ENCODE measurements at regions not wholly inside any gene's neighbourhood (a gene's known extent, or its start where the extent isn't known, plus 50 kb on each side); places are given as distances from the start of the nearest gene placed in this dataset.
A peak's percentile ranks its signal among the peaks of the same experiment; 100 is the strongest.

DNA sequence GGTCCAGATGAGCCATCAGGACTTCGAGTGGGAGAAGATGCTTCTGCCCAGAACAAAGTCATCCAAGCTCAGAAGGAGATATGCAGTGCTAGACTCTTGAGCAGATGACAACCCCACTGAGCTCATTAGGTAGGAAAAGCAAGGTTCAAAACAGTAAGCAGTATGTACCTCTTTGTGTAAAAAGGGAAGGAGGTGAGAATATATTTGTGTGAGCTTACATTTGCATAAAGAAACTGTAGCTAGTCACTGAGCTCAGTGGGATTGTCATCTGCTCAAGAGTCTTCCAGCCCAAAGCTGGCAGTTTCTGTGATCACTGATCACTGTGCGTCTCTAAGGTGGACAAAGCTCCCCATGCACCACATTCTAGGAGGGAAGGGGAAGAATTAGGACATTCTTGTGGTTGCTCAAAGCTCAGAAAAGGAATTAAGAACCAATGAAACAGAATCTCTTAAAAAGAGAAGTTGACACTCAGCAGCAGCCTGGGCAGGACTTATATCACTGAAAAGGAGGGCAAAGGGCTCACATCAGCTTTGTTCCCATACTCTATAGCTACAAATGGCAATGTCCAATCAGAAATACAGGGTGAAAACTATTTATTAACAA lies 90.0 kb upstream of the MAFB start:
- DNase-seq (no peak), ATAC-seq (ENCODE audit: low read depth in 2 of 2) (no peak)
- peaks cover 0 to 3% (median 0%) of the 10 kb centered on the region in 4 donors for H3K4me1 Mint-ChIP-seq
- H3K27me3 Mint-ChIP-seq = no peaks in the 10 kb centered on the region
- Histone ChIP-seq H3K4me1 (ENCODE audit: control insufficient read depth, insufficient read depth, low read length, poor library complexity, severe bottlenecking) (no peaks in the 10 kb centered on the region), H3K27me3 (ENCODE audit: control insufficient read depth, insufficient read depth, low read length) (no peaks in the 10 kb centered on the region), H3K9me3 (ENCODE audit: control insufficient read depth in 2 of 2, low read length in 2 of 2) (no peaks in the 10 kb centered on the region), H3K27ac (ENCODE audit: insufficient read depth, low read length, poor library complexity, severe bottlenecking) (no peak overlapping the region), H3K4me3 (ENCODE audit: low read depth, low read length) (no peak overlapping the region), H3K36me3 (ENCODE audit: control insufficient read depth, insufficient read depth, low read length) (no peaks in the 10 kb centered on the region)
- peaks cover 0 to 1% (median 0%) of the 10 kb centered on the region in 7 donors for H3K9me3 Mint-ChIP-seq
- H3K36me3 Mint-ChIP-seq = no peaks in the 10 kb centered on the region
- H3K27ac Mint-ChIP-seq = no peak overlapping the region
- no peak overlapping the region for H3K4me3 Mint-ChIP-seq

DNA sequence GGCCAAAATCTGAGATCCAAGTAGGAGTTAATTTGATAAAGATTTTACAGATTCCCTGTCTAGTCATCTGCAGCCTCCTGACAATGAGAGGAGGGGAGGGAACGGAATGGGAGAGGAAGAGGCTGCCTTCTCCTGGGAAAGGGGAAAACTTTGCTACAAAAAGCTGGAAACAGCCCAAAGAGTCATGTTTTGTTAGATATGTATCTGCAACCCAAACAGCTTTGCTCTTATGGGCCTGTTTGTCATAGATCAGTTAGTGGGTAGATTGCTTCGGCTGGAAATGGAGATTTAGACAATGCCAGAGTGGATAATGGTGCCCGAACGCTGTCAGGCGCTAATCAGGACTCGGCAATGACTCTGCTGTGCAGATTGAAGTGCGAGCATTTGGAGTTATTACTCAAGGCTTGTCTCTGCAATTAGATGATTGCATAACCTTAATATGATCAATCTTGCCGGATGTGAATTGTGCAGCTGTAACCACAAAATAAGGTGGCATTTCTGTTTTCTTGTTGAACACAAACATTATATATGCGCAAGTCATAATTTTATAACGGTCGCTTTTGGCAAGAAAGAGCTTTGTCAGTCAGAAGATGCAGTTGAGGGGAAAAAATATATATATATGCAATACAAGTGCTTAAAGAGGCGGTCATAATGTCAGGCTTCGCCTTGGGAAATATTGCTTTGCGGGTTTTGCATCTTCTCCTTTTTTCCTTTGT lies 92.4 kb upstream of the MAFB start:
- H3K4me1 Mint-ChIP-seq = no peaks in the 10 kb centered on the region

DNA sequence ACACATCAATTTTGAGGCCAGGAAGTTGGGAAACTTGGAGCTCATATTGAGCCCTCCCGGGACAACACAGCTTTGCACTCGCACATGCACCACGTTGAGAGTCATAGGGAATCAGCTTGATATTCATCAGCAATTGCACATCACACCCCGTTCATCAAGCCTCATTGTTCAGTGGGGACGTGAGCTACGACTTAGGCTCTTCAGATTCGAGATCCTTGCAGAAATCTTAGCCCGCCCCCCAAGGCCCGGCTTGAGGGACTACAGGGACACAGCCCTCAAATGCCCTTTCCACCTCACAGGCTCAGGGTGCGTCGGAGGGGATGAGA lies 93.0 kb upstream of the MAFB start:
- ATAC-seq (ENCODE audit: low read depth in 2 of 2) = no peak
- Mint-ChIP-seq H3K27ac (no peak overlapping the region), H3K9me3 (peaks cover 0 to 1% (median 0%) of the 10 kb centered on the region in 7 donors), H3K36me3 (no peaks in the 10 kb centered on the region), H3K4me1 (no peaks in the 10 kb centered on the region), H3K4me3 (no peak overlapping the region), H3K27me3 (no peaks in the 10 kb centered on the region)
- Histone ChIP-seq H3K27ac (ENCODE audit: insufficient read depth, low read length, poor library complexity, severe bottlenecking) (no peak overlapping the region), H3K36me3 (ENCODE audit: control insufficient read depth, insufficient read depth, low read length) (no peaks in the 10 kb centered on the region), H3K4me1 (ENCODE audit: control insufficient read depth, insufficient read depth, low read length, poor library complexity, severe bottlenecking) (no peaks in the 10 kb centered on the region), H3K27me3 (ENCODE audit: control insufficient read depth, insufficient read depth, low read length) (no peaks in the 10 kb centered on the region), H3K9me3 (ENCODE audit: control insufficient read depth in 2 of 2, low read length in 2 of 2) (no peaks in the 10 kb centered on the region), H3K4me3 (ENCODE audit: low read depth, low read length) (no peak overlapping the region)
- no peak for DNase-seq

More for the DNA sequence above, 92.4 kb upstream of the MAFB start:
- Mint-ChIP-seq H3K4me3 (no peak overlapping the region), H3K9me3 (peaks cover 0 to 1% (median 0%) of the 10 kb centered on the region in 7 donors), H3K27ac (no peak overlapping the region), H3K27me3 (no peaks in the 10 kb centered on the region), H3K36me3 (no peaks in the 10 kb centered on the region)
- Histone ChIP-seq H3K27ac (ENCODE audit: insufficient read depth, low read length, poor library complexity, severe bottlenecking) (no peak overlapping the region), H3K27me3 (ENCODE audit: control insufficient read depth, insufficient read depth, low read length) (no peaks in the 10 kb centered on the region), H3K4me1 (ENCODE audit: control insufficient read depth, insufficient read depth, low read length, poor library complexity, severe bottlenecking) (no peaks in the 10 kb centered on the region), H3K9me3 (ENCODE audit: control insufficient read depth in 2 of 2, low read length in 2 of 2) (no peaks in the 10 kb centered on the region), H3K36me3 (ENCODE audit: control insufficient read depth, insufficient read depth, low read length) (no peaks in the 10 kb centered on the region), H3K4me3 (ENCODE audit: low read depth, low read length) (no peak overlapping the region)
- DNase-seq (no peak), ATAC-seq (ENCODE audit: low read depth in 2 of 2) (no peak)

DNA sequence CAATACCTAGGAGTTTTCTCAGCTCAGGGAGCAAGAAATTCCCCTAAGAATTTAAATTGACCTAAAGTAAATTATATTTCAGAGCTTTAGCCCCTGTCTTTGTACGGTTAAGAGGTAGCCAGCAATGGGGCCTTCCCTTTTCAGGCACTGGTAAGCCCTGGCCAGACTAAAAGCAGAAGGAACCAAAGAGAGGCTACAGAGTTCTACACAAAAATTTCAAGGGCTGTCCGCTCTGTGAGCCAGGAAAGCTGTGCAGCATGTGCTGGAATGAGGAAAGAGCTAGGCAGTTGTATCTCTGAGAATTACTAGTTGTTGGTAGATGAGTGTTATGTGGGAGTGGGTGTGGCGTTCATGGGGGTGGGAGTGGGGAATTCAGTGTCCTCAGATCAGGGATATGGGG lies 96.3 kb upstream of the MAFB start:
- Mint-ChIP-seq H3K4me1 (no peaks in the 10 kb centered on the region), H3K27me3 (peaks cover 2% of the 10 kb centered on the region), H3K36me3 (no peaks in the 10 kb centered on the region), H3K27ac (no peak overlapping the region), H3K4me3 (no peak overlapping the region), H3K9me3 (no peaks in the 10 kb centered on the region)
- no peak overlapping the region for H3K4me3 ChIP-seq (ENCODE audit: low read depth, low read length)
- DNase-seq (no peak), ATAC-seq (ENCODE audit: low read depth in 2 of 2) (no peak)
- no peaks in the 10 kb centered on the region for H3K36me3 ChIP-seq (ENCODE audit: control insufficient read depth, insufficient read depth, low read length)
- no peaks in the 10 kb centered on the region for H3K27me3 ChIP-seq (ENCODE audit: control insufficient read depth, insufficient read depth, low read length)
- no peaks in the 10 kb centered on the region for H3K9me3 ChIP-seq (ENCODE audit: control insufficient read depth in 2 of 2, low read length in 2 of 2)
- no peaks in the 10 kb centered on the region for H3K4me1 ChIP-seq (ENCODE audit: control insufficient read depth, insufficient read depth, low read length, poor library complexity, severe bottlenecking)
- no peak overlapping the region for H3K27ac ChIP-seq (ENCODE audit: insufficient read depth, low read length, poor library complexity, severe bottlenecking)

DNA sequence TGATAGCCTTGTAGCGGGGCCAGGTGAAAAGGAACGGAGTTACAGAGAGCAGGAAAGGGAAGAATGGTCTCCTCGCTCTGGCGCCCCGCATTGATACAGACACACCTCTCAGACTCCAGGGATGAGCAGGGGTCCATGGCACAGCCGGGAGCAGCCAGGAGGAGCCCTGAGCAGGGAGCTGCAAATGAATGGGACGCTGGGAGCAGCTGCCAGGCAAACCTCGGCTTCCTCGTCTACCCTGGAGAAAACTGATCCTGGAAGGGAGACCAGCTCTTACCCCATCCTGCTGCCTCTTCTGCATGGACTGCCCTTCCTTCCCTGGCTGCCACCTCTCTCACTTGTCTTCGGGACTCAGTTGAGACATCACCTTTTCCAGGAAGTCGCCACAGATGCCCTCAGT lies 97.3 kb upstream of the MAFB start:
- no peaks in the 10 kb centered on the region for H3K9me3 Mint-ChIP-seq
- no peak overlapping the region for H3K27ac ChIP-seq (ENCODE audit: insufficient read depth, low read length, poor library complexity, severe bottlenecking)
- H3K36me3 ChIP-seq (ENCODE audit: control insufficient read depth, insufficient read depth, low read length) = no peaks in the 10 kb centered on the region
- ATAC-seq (ENCODE audit: low read depth in 2 of 2) (no peak), DNase-seq (no peak)
- H3K4me3 Mint-ChIP-seq = no peak overlapping the region
- no peaks in the 10 kb centered on the region for H3K4me1 Mint-ChIP-seq
- H3K36me3 Mint-ChIP-seq = no peaks in the 10 kb centered on the region
- H3K27me3 Mint-ChIP-seq = peaks cover 4% of the 10 kb centered on the region
- no peak overlapping the region for H3K27ac Mint-ChIP-seq
- no peaks in the 10 kb centered on the region for H3K4me1 ChIP-seq (ENCODE audit: control insufficient read depth, insufficient read depth, low read length, poor library complexity, severe bottlenecking)
- no peak overlapping the region for H3K4me3 ChIP-seq (ENCODE audit: low read depth, low read length)
- no peaks in the 10 kb centered on the region for H3K27me3 ChIP-seq (ENCODE audit: control insufficient read depth, insufficient read depth, low read length)
- H3K9me3 ChIP-seq (ENCODE audit: control insufficient read depth in 2 of 2, low read length in 2 of 2) = no peaks in the 10 kb centered on the region

DNA sequence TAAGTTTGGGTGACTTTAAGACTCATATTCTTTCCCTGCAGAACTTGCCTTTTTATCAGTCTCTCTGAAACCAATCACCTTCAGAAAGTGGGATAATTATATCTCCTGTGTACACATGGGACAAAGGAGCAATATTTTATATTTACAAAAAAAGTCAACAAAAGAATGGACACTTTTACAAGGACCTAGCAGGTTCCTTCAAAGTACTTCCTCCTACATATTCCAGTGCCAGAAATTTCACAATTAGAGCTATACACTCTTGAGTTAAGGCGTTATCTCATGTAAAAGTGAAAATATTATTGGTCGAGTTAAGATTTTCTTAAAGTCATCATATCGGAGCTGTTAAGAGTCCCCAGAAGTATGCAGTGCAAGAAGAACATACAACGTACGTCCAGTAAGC lies 98.9 kb upstream of the MAFB start:
- Mint-ChIP-seq H3K9me3 (peaks cover 0 to 2% (median 0%) of the 10 kb centered on the region in 7 donors), H3K27ac (no peak overlapping the region), H3K27me3 (peaks cover 4% of the 10 kb centered on the region), H3K4me3 (no peak overlapping the region), H3K4me1 (no peaks in the 10 kb centered on the region), H3K36me3 (no peaks in the 10 kb centered on the region)
- Histone ChIP-seq H3K9me3 (ENCODE audit: control insufficient read depth in 2 of 2, low read length in 2 of 2) (no peaks in the 10 kb centered on the region), H3K27me3 (ENCODE audit: control insufficient read depth, insufficient read depth, low read length) (peaks cover 8% of the 10 kb centered on the region), H3K27ac (ENCODE audit: insufficient read depth, low read length, poor library complexity, severe bottlenecking) (no peak overlapping the region), H3K4me1 (ENCODE audit: control insufficient read depth, insufficient read depth, low read length, poor library complexity, severe bottlenecking) (no peaks in the 10 kb centered on the region), H3K4me3 (ENCODE audit: low read depth, low read length) (no peak overlapping the region), H3K36me3 (ENCODE audit: control insufficient read depth, insufficient read depth, low read length) (no peaks in the 10 kb centered on the region)
- ATAC-seq (ENCODE audit: low read depth in 2 of 2) = no peak
- DNase-seq = no peak

DNA sequence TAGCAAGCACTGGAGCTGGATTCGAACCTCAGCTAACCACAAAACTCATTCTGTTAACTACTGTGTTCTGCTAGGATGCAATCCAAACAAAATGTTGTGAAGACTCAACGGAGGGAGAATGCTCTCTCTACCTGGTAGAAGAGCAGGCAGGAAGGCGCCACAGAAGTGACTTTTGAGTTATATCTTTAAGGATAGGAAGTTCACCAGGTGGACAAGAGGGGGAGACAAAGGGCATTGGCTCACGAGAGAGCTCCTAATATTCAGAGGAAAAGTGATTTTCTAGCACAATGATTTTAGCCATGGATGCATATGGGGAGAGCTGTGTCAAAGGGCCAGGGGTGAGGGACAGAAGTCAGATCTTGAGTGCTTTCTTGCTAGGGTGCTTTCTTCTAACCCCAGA lies 108.4 kb upstream of the MAFB start:
- peak in 1 of 3 donors; percentile 2 for DNase-seq
- no peak overlapping the region for H3K4me3 ChIP-seq (ENCODE audit: low read depth, low read length)
- H3K9me3 ChIP-seq (ENCODE audit: control insufficient read depth in 2 of 2, low read length in 2 of 2) = no peaks in the 10 kb centered on the region
- Mint-ChIP-seq H3K36me3 (no peaks in the 10 kb centered on the region), H3K4me1 (peaks cover 0 to 2% (median 0%) of the 10 kb centered on the region in 4 donors), H3K27ac (no peak overlapping the region), H3K27me3 (peaks cover 16% of the 10 kb centered on the region), H3K4me3 (no peak overlapping the region), H3K9me3 (peaks cover 0 to 1% (median 0%) of the 10 kb centered on the region in 7 donors)
- peaks cover 4% of the 10 kb centered on the region for H3K27me3 ChIP-seq (ENCODE audit: control insufficient read depth, insufficient read depth, low read length)
- no peak for ATAC-seq (ENCODE audit: low read depth in 2 of 2)
- H3K36me3 ChIP-seq (ENCODE audit: control insufficient read depth, insufficient read depth, low read length) = no peaks in the 10 kb centered on the region
- no peak overlapping the region for H3K27ac ChIP-seq (ENCODE audit: insufficient read depth, low read length, poor library complexity, severe bottlenecking)
- no peaks in the 10 kb centered on the region for H3K4me1 ChIP-seq (ENCODE audit: control insufficient read depth, insufficient read depth, low read length, poor library complexity, severe bottlenecking)

DNA sequence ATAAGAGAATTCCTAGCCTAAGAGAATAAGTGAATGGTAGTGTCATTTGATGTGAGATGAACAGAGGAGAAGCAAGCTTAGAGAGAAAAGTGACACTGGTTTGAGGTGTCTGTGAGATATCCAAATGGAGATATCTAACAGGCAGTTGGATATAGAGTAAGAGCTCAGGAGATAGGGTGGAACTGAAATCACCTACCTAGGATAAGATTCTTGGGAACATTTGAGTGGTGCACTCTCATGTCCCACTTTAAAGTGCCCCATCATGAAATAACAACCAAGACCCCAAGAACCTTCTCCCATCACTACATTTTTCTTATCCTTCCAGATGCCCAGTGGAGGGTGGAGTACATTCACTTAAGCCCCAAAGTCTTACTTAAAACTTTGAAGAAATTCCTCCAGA lies 109.0 kb upstream of the MAFB start:
- no peaks in the 10 kb centered on the region for H3K27me3 ChIP-seq (ENCODE audit: control insufficient read depth, insufficient read depth, low read length)
- no peak overlapping the region for H3K4me3 ChIP-seq (ENCODE audit: low read depth, low read length)
- H3K4me1 Mint-ChIP-seq = peaks cover 0 to 2% (median 0%) of the 10 kb centered on the region in 4 donors
- no peaks in the 10 kb centered on the region for H3K36me3 Mint-ChIP-seq
- H3K4me3 Mint-ChIP-seq = no peak overlapping the region
- no peaks in the 10 kb centered on the region for H3K4me1 ChIP-seq (ENCODE audit: control insufficient read depth, insufficient read depth, low read length, poor library complexity, severe bottlenecking)
- ATAC-seq (ENCODE audit: low read depth in 2 of 2) (no peak), DNase-seq (no peak)
- H3K36me3 ChIP-seq (ENCODE audit: control insufficient read depth, insufficient read depth, low read length) = no peaks in the 10 kb centered on the region
- H3K27ac Mint-ChIP-seq = no peak overlapping the region
- peaks cover 16% of the 10 kb centered on the region for H3K27me3 Mint-ChIP-seq
- no peaks in the 10 kb centered on the region for H3K9me3 ChIP-seq (ENCODE audit: control insufficient read depth in 2 of 2, low read length in 2 of 2)
- H3K9me3 Mint-ChIP-seq = peaks cover 0 to 1% (median 0%) of the 10 kb centered on the region in 7 donors
- no peak overlapping the region for H3K27ac ChIP-seq (ENCODE audit: insufficient read depth, low read length, poor library complexity, severe bottlenecking)

All from CD4-positive, CD25-positive, alpha-beta regulatory T cell (primary cell).